MG63 (cell line): ENCODE measurements at regions not wholly inside any gene's neighbourhood (a gene's known extent, or its start where the extent isn't known, plus 50 kb on each side); places are given as distances from the start of the nearest gene placed in this dataset.

Source experiments
- DNase-seq: peaks from one replicate; pipeline ENCODE4 v3.0.0-alpha.2; 2020
- H3K27me3 ChIP-seq: fragments of 250-450 bp; sonication (Bioruptor Pico); 2 replicates; pipeline ENCODE4 v1.5.1; 2020; ENCODE audit warnings: mild to moderate bottlenecking, moderate library complexity
- H3K36me3 ChIP-seq: fragments of 250-450 bp; sonication (Bioruptor Pico); 2 replicates; pipeline ENCODE4 v1.5.1; 2020; ENCODE audit warnings: mild to moderate bottlenecking, moderate library complexity
- H3K4me3 ChIP-seq: fragments of 250-450 bp; sonication (Bioruptor Pico); 2 replicates; pipeline ENCODE4 v1.5.1; 2020; ENCODE audit warnings: mild to moderate bottlenecking, moderate library complexity
- H3K9me3 ChIP-seq: fragments of 250-450 bp; sonication (Bioruptor Pico); 2 replicates; pipeline ENCODE4 v1.5.1; 2020; ENCODE audit warnings: mild to moderate bottlenecking, moderate library complexity

DNA sequence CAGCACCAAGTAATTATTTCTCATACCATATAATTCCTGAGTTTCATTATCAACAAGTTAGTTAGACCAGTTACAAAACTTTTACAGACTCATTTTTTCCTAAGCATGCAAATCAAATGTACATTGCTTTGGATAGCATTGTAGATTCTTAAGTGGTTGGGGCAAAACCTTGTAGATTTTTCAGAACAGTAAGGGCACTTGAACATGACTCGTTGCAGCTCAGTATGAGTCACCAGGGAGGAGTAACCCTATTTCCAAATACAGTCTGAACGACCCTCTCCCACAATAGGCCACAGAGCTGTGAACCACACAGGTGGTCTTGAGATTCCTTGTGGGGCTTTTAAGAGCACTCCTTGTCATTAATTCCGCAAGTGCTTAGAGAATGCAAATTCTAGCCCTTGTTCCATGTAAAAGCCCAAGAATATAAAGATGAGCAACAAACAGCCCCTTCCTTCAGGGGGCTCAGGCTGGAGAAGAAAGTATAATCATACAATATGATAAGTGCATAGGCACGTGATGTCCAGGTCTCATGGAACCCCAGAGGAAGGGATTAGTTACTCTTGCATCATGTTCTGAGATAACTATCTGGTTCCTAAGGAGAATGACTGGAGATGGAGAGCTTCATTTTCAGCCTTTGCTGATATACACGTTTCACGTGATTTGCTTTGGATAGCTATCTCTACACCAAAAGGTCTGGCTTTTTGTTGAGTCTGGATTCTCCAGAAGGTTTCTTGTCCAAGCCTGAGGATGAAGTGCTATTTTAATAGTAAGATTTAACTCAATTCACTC is 295.7 kb downstream of the KCNN2 start:
- H3K9me3 ChIP-seq: no peaks in the 10 kb centered on the region

DNA sequence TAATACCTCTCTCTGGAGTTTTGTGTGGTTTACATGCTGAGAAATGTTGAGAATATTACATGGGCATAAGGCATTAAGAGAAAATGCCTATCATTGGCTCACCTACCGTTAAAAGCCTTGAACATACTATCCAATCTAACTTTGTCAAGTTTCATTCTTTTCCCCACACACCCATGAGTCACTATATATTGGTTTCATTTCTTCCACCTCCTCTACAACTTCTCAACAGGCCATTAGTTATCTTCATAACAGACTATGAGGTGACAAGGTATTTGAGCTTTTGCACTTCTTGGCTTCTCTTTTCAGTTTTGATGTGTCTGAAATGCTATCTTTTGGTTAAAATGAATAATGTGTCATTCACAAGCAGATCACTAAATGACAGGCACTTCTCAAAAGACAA is 288.0 kb downstream of the KCNN2 start:
- H3K27me3 ChIP-seq: no peaks in the 10 kb centered on the region; the same call in none of the 2 replicates
- DNase-seq: no peak
- H3K9me3 ChIP-seq: no peaks in the 10 kb centered on the region
- H3K4me3 ChIP-seq: no peak overlapping the region
- H3K36me3 ChIP-seq: no peaks in the 10 kb centered on the region

More for the DNA sequence above, 295.7 kb downstream of the KCNN2 start:
- no peak for DNase-seq
- H3K27me3 ChIP-seq: no peaks in the 10 kb centered on the region; the same call in 1 of the 2 replicates
- H3K36me3 ChIP-seq: no peaks in the 10 kb centered on the region
- no peak overlapping the region for H3K4me3 ChIP-seq

DNA sequence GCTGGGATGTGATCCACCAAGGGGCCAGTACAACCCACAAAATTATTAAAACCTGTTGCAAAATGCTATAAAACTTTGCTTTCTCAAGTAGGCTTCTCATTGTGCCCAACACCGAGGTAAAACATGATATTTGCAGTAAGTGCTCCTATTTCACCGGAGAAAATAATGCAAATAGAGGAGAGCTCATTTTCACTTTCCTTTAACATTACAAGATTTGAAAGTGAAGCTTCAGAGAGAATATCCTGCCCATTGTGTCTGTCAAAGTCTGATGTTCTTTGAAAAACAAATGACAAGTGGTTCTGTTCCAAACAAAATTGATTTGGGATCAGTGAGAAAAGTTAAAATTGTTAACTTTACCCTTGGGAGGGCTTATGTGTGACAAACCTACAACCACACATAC is 287.1 kb downstream of the KCNN2 start:
- H3K36me3 ChIP-seq: no peaks in the 10 kb centered on the region
- H3K9me3 ChIP-seq: no peaks in the 10 kb centered on the region
- DNase-seq: no peak
- H3K27me3 ChIP-seq: no peaks in the 10 kb centered on the region; the same call in none of the 2 replicates
- no peak overlapping the region for H3K4me3 ChIP-seq

DNA sequence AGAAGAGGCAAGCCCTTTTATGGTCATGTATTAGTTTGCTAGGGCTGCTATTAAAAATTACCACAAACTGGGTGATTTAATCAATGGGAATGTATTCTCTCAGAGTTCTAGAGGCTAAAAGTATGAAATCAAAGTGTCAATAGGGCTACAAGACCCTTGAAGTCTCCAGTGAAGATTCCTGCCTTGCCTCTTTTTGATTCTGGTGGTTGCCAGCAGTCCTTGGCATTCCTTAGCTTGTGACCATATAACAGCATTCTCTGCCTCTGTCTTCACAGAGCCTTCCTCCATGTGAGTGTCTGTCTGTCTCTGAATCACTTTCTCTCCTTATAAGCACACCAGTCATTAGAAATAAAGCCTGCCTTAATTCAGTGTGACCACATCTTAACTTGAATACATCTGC is 282.7 kb downstream of the KCNN2 start:
- no peak for DNase-seq
- H3K27me3 ChIP-seq: no peaks in the 10 kb centered on the region; the same call in 1 of the 2 replicates

DNA sequence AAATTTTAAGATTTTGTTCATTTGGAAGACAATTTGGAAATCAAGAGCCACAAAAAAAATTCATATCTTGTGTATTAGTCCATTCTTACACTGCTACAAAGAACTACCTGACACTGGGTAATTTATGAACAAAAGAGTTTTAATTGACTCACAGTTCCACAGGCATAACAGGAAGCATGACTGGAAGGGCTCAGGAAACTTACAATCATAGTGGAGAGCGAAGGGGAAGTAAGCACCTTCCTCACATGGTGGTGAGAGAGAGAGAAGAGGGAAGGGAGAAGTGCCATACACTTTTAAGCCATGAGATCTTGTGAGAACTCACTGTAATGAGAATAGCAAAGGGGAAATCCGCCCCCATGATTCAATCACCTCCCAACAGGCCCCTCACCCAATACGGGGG is 274.4 kb downstream of the KCNN2 start:
- no peaks in the 10 kb centered on the region for H3K36me3 ChIP-seq
- no peak overlapping the region for H3K4me3 ChIP-seq
- H3K9me3 ChIP-seq: no peaks in the 10 kb centered on the region

More for the DNA sequence above, 282.7 kb downstream of the KCNN2 start:
- H3K36me3 ChIP-seq: no peaks in the 10 kb centered on the region
- no peak overlapping the region for H3K4me3 ChIP-seq
- no peaks in the 10 kb centered on the region for H3K9me3 ChIP-seq

DNA sequence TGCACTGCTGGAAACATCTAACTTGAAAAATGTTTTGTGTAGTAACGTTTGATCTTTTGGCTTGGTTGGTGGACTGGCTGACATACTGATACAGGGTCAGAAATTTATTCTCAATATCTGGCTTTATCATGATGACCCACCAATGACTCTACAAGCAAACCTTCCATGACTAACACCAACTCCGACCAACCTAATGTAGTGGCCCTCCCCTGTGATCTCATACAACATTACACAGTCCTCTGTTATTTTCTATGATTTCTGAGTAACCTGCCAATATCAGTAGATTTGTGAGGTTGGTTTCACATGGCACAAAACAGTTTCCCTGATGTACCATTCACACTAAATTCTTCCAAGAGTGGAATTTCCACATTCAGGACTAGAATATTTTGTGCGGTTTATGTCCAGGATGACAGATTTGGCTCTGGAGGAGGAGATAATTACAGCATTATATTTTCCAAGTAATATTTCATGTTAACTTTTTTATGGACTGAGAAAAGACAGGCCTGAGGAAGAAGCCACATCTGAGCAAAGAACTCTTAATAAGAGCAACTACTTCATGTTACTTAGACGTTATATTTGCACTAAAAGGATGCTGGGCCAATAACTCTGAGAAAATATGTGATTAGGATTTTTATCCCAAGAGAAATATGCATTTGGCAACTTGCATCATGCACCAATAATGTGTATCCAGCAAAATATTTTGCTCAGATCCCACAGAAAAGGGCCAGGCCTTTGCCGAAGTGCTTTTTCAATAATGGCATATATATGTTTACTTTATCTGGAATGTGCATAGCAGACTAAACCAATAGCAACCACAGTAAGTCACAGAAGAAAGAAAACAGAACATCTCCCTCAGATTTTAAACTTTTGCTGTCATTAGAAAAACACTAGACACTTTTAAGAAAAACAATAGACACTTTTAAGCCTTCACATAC is 273.4 kb downstream of the KCNN2 start:
- Histone ChIP-seq H3K36me3 (no peaks in the 10 kb centered on the region), H3K27me3 (no peaks in the 10 kb centered on the region), H3K4me3 (no peak overlapping the region), H3K9me3 (no peaks in the 10 kb centered on the region)
- DNase-seq: no peak

More for the DNA sequence above, 274.4 kb downstream of the KCNN2 start:
- H3K27me3 ChIP-seq: no peaks in the 10 kb centered on the region
- DNase-seq: no peak

DNA sequence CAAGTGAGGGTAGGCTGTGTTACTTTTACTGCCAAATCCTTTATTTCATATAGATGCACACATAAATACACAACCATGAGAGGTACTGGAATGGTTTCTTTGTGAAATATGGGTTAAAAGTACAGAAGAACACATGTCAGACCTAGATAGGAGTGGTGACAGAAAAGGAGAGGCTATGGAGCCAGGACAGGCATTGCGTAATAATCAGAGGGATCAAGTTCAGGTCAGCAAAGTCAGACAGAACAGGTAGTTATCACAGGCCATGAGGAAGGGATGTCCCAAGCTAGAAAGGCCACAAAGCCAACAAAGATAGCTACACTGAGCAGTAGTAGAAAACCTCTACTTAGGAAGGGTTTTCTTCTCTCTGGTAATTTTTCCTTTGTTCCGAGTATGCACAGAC is 272.6 kb downstream of the KCNN2 start:
- Histone ChIP-seq H3K4me3 (no peak overlapping the region), H3K36me3 (no peaks in the 10 kb centered on the region), H3K9me3 (no peaks in the 10 kb centered on the region), H3K27me3 (no peaks in the 10 kb centered on the region)
- DNase-seq: no peak

DNA sequence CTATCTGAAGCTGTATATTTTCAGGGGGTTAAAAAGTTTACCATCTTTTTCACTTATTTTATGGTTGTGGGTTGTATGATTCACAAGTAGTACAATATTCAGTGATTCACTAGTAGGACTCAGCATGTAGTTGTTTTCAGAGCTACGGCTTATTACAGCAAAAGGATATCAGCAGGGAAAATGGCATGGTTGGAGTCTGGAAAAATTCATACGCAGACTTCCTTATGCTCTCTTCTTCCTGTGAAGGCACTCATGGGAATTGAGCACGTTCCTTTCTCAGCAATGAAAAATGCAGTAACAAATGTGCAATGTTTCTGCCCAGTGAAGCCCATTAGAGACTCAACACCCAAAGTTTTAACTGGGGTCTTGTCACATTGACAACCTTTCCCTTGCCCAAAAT is 250.5 kb downstream of the KCNN2 start:
- no peaks in the 10 kb centered on the region for H3K9me3 ChIP-seq
- no peaks in the 10 kb centered on the region for H3K36me3 ChIP-seq
- DNase-seq: no peak
- no peaks in the 10 kb centered on the region for H3K27me3 ChIP-seq
- no peak overlapping the region for H3K4me3 ChIP-seq

DNA sequence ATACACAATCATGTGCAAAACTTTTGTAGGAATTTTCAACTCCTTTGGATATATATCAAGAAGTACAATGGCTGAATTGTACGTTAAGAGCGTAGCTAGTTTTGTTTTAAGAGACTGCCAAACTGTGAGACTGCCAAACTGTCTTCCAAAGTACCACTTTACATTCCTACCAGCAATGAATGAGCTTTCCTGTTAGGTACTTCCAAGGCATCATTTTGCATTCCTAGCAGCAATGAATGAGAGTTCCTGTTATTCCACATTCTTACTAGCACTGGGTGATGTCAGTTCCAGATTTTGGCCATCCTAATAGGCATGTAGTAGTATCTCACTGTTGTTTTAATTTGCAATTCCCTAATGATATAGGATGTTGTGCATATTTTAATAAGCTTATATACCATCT is 219.3 kb downstream of the KCNN2 start:
- H3K9me3 ChIP-seq: no peaks in the 10 kb centered on the region
- no peak overlapping the region for H3K4me3 ChIP-seq
- no peaks in the 10 kb centered on the region for H3K27me3 ChIP-seq
- no peak for DNase-seq
- H3K36me3 ChIP-seq: no peaks in the 10 kb centered on the region

DNA sequence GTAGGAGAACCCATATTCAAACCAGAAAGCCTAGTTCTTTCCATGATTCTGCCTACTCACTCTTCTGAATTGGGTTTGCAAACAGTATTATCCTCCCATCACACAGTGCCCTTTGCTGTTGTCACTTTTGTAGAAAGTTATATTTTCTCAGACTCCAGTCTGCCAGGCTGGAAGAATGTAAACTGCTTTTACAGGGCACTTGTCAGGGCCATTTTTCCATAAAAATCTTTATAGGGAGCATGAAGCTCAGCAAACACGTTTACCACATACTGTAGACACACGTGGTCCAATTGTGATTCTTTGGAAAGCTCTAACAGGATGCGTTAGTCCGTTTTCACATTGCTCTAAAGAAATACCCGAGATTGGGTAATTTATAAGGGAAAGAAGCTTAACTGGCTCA is 204.0 kb downstream of the KCNN2 start:
- Histone ChIP-seq H3K36me3 (no peaks in the 10 kb centered on the region), H3K4me3 (no peak overlapping the region), H3K9me3 (no peaks in the 10 kb centered on the region), H3K27me3 (no peaks in the 10 kb centered on the region)
- no peak for DNase-seq

DNA sequence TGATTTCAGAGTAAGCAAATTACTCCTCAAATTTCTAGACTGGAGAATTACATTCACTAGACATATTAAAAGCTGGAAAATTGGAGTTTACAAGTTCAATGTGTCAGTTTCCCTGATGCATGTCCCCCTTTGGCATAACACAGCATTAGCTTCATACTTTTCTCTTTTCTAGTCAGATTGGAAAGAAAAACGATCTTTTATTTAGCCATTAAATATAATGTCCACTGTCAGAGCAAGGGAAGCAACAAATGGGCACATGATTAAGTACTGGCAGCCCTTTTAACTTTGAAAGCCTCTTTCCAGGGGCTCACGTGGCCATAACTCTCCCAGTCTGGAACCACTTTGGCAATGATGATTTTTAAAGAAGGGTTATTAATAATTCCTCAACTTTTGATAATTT is 203.3 kb downstream of the KCNN2 start:
- no peaks in the 10 kb centered on the region for H3K36me3 ChIP-seq
- no peaks in the 10 kb centered on the region for H3K9me3 ChIP-seq
- H3K27me3 ChIP-seq: no peaks in the 10 kb centered on the region
- DNase-seq: no peak
- no peak overlapping the region for H3K4me3 ChIP-seq

DNA sequence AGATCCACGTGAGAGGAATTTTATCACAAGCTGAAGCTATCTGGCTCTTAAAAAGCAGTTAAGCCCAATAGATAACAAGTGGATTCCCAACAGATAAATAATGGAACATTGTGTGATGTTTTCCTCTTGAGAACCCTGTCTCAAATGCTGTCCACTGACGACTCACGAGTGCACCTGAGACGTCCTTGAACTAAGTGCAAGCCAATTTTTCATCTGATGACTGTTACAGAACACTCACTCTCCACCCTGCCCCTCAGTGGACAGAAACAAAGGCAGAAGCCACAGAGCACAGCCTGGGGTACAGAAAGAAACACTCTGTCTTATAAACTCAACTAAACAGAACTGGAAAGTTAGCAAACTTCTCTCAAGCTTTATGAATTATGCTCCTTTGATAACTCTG is 199.5 kb downstream of the KCNN2 start:
- DNase-seq: no peak
- Histone ChIP-seq H3K4me3 (no peak overlapping the region), H3K27me3 (no peaks in the 10 kb centered on the region), H3K36me3 (no peaks in the 10 kb centered on the region), H3K9me3 (no peaks in the 10 kb centered on the region)
